ENCODE measurements at regions not wholly inside any gene's neighbourhood (a gene's known extent, or its start where the extent isn't known, plus 50 kb on each side); places are given as distances from the start of the nearest gene placed in this dataset.

GRCh38 chr3:24596626-24597025 lies 102.0 kb upstream of the THRB start:
- intact Hi-C loops (cut with micrococcal nuclease) = no loop called here
- ChIA-PET POLR2A (no interaction called here), CTCF (no interaction called here)
- no peak for TF ChIP-seq CTCF (IDR thresholded peaks at IDR 0.05)
- no peak for DNase-seq
- H3K9me3 Mint-ChIP-seq = no peaks in the 10 kb centered on the region
- no peaks in the 10 kb centered on the region for H3K36me3 Mint-ChIP-seq (ENCODE audit: low read depth)
- H3K4me3 Mint-ChIP-seq = no peak overlapping the region
- H3K4me1 Mint-ChIP-seq (ENCODE audit: low read depth) = no peaks in the 10 kb centered on the region
- H3K27ac Mint-ChIP-seq = no peak overlapping the region
- H3K27me3 Mint-ChIP-seq = no peaks in the 10 kb centered on the region
- ATAC-seq = no peak

- Mint-ChIP-seq H3K9me3 (no peaks in the 10 kb centered on the region), H3K4me3 (no peak overlapping the region), H3K27me3 (no peaks in the 10 kb centered on the region), H3K4me1 (ENCODE audit: low read depth) (no peaks in the 10 kb centered on the region), H3K27ac (no peak overlapping the region), H3K36me3 (ENCODE audit: low read depth) (no peaks in the 10 kb centered on the region)
- intact Hi-C loops (cut with micrococcal nuclease) = no loop called here
- ChIA-PET POLR2A (no interaction called here), CTCF (no interaction called here)
- DNase-seq = no peak
- no peak for TF ChIP-seq CTCF (IDR thresholded peaks at IDR 0.05)
- ATAC-seq = no peak
These were observed 104.2 kb upstream of the THRB start for GRCh38 chr3:24598695-24599470.

- no peaks in the 10 kb centered on the region for H3K36me3 Mint-ChIP-seq (ENCODE audit: low read depth)
- ChIA-PET POLR2A (no interaction called here), CTCF (no interaction called here)
- no peak for TF ChIP-seq CTCF (IDR thresholded peaks at IDR 0.05)
- H3K27ac Mint-ChIP-seq = no peak overlapping the region
- no peaks in the 10 kb centered on the region for H3K27me3 Mint-ChIP-seq
- ATAC-seq (no peak), DNase-seq (no peak)
- H3K4me1 Mint-ChIP-seq (ENCODE audit: low read depth) = no peaks in the 10 kb centered on the region
- peaks cover 2% of the 10 kb centered on the region for H3K9me3 Mint-ChIP-seq
- no peak overlapping the region for H3K4me3 Mint-ChIP-seq
- intact Hi-C loops (cut with micrococcal nuclease) = no loop called here
These were observed 106.7 kb upstream of the THRB start for GRCh38 chr3:24601066-24601939.

GRCh38 chr3:24604215-24604614 lies 109.6 kb upstream of the THRB start:
- ATAC-seq (no peak), DNase-seq (no peak)
- Mint-ChIP-seq H3K4me1 (ENCODE audit: low read depth) (no peaks in the 10 kb centered on the region), H3K36me3 (ENCODE audit: low read depth) (no peaks in the 10 kb centered on the region), H3K27me3 (no peaks in the 10 kb centered on the region), H3K9me3 (peaks cover 2% of the 10 kb centered on the region), H3K27ac (no peak overlapping the region), H3K4me3 (no peak overlapping the region)
- intact Hi-C loops (cut with micrococcal nuclease) = no loop called here
- ChIA-PET POLR2A (no interaction called here), CTCF (no interaction called here)
- TF ChIP-seq CTCF (IDR thresholded peaks at IDR 0.05) = no peak

- TF ChIP-seq CTCF (IDR thresholded peaks at IDR 0.05) = no peak
- Mint-ChIP-seq H3K4me3 (no peak overlapping the region), H3K36me3 (ENCODE audit: low read depth) (no peaks in the 10 kb centered on the region), H3K9me3 (peaks cover 2% of the 10 kb centered on the region), H3K4me1 (ENCODE audit: low read depth) (no peaks in the 10 kb centered on the region), H3K27ac (no peak overlapping the region), H3K27me3 (no peaks in the 10 kb centered on the region)
- ChIA-PET POLR2A (no interaction called here), CTCF (no interaction called here)
- DNase-seq (no peak), ATAC-seq (no peak)
- intact Hi-C loops (cut with micrococcal nuclease) = no loop called here
These were observed 110.9 kb upstream of the THRB start for GRCh38 chr3:24605511-24606028.

Data from activated CD8-positive, alpha-beta T cell treated with anti-CD3 and anti-CD28 coated beads for 36 hours (primary cell).